Endodermal cell (in vitro differentiated cells): ENCODE measurements at regions not wholly inside any gene's neighbourhood (a gene's known extent, or its start where the extent isn't known, plus 50 kb on each side); places are given as distances from the start of the nearest gene placed in this dataset.

Source experiments
- DNase-seq: peaks from one replicate; pipeline ENCODE4 v3.0.0-alpha.2; 2017
- H3K27ac ChIP-seq: 2 replicates; pipeline ENCODE4 v1.5.1; 2013; ENCODE audit warnings: mild to moderate bottlenecking, low read depth, low read length, moderate library complexity
- H3K27me3 ChIP-seq: 2 replicates; pipeline ENCODE4 v1.6.1; 2013; ENCODE audit warnings: mild to moderate bottlenecking, low read length, moderate library complexity; ENCODE audit not compliant: insufficient read depth, control insufficient read depth, poor library complexity, severe bottlenecking
- H3K36me3 ChIP-seq: 2 replicates; pipeline ENCODE4 v1.7.0; 2013; ENCODE audit warnings: mild to moderate bottlenecking, low read length, moderate library complexity; ENCODE audit not compliant: control insufficient read depth, insufficient read depth
- H3K4me1 ChIP-seq: one replicate; pipeline ENCODE4 v1.7.0; 2013; ENCODE audit warnings: low read length; ENCODE audit not compliant: control insufficient read depth, insufficient read depth
- H3K4me3 ChIP-seq: 2 replicates; pipeline ENCODE4 v1.5.1; 2013; ENCODE audit warnings: mild to moderate bottlenecking, low read length, moderate library complexity
- H3K9ac ChIP-seq: 2 replicates; pipeline ENCODE4 v1.6.1; 2013; ENCODE audit warnings: mild to moderate bottlenecking, low read length, moderate library complexity; ENCODE audit not compliant: poor library complexity, severe bottlenecking; ENCODE audit errors: extremely low read depth
- H3K9me3 ChIP-seq: 2 replicates; pipeline ENCODE4 v1.6.1; 2013; ENCODE audit warnings: mild to moderate bottlenecking, low read length, moderate library complexity; ENCODE audit not compliant: control insufficient read depth
- H3K27ac Mint-ChIP-seq: 2 replicates; pipeline ENCODE4 v1.8.0; 2020; ENCODE audit warnings: mixed read lengths
- H3K27me3 Mint-ChIP-seq: 2 replicates; pipeline ENCODE4 v1.8.0; 2021; ENCODE audit warnings: mild to moderate bottlenecking, mixed read lengths; ENCODE audit not compliant: insufficient read depth
- H3K36me3 Mint-ChIP-seq: 2 replicates; pipeline ENCODE4 v1.8.0; 2020; ENCODE audit warnings: low read depth, mixed read lengths
- H3K4me1 Mint-ChIP-seq: 2 replicates; pipeline ENCODE4 v1.8.0; 2020; ENCODE audit warnings: mixed read lengths
- H3K4me3 Mint-ChIP-seq: 2 replicates; pipeline ENCODE4 v1.8.0; 2020; ENCODE audit warnings: mild to moderate bottlenecking, moderate library complexity, mixed read lengths
- H3K9me3 Mint-ChIP-seq: 2 replicates; pipeline ENCODE4 v1.8.0; 2020; ENCODE audit warnings: mild to moderate bottlenecking, mixed read lengths
- CTCF ChIP-seq: fragments of 200-600 bp; sonication (generic); conservative IDR thresholded peaks from 2 replicates; pipeline ENCODE4 v1.5.0; 2021; ENCODE audit warnings: antibody characterized with exemption, mild to moderate bottlenecking
- WGBS, 2 experiments: methylation state at CpG; one replicate each; pipeline versions ENCODE4 v1.1.5 to v1.1.7; 2013; ENCODE audit warnings: missing lambda C conversion rate in 2 of 2, mixed read lengths in 1 of 2; ENCODE audit not compliant: insufficient coverage in 1 of 2, insufficient read length in 1 of 2; 5-methylcytosine and 5-hydroxymethylcytosine counted together

- Mint-ChIP-seq H3K4me1 (peaks cover 4% of the 10 kb centered on the region), H3K9me3 (no peaks in the 10 kb centered on the region), H3K4me3 (no peak overlapping the region), H3K36me3 (no peaks in the 10 kb centered on the region), H3K27me3 (no peaks in the 10 kb centered on the region), H3K27ac (no peak overlapping the region)
- Histone ChIP-seq H3K9ac (no peak overlapping the region), H3K36me3 (no peaks in the 10 kb centered on the region), H3K27me3 (no peaks in the 10 kb centered on the region), H3K9me3 (no peaks in the 10 kb centered on the region), H3K27ac (no peak overlapping the region), H3K4me3 (no peak overlapping the region), H3K4me1 (no peaks in the 10 kb centered on the region)
- WGBS, 2 experiments: 89 to 91% methylated on average over 3 of the region's 3 CpGs
- no peak for DNase-seq
- no peak for TF ChIP-seq CTCF
Measured at GRCh38 chr12:94790370-94790769, 140.0 kb upstream of the TMCC3 start.

GRCh38 chr12:94789510-94790225 is 139.3 kb upstream of the TMCC3 start:
- Histone ChIP-seq H3K36me3 (no peaks in the 10 kb centered on the region), H3K4me3 (no peak overlapping the region), H3K27me3 (no peaks in the 10 kb centered on the region), H3K4me1 (no peaks in the 10 kb centered on the region), H3K27ac (no peak overlapping the region), H3K9ac (no peak overlapping the region), H3K9me3 (no peaks in the 10 kb centered on the region)
- Mint-ChIP-seq H3K9me3 (no peaks in the 10 kb centered on the region), H3K4me3 (no peak overlapping the region), H3K36me3 (no peaks in the 10 kb centered on the region), H3K27ac (no peak overlapping the region), H3K27me3 (no peaks in the 10 kb centered on the region), H3K4me1 (peaks cover 4% of the 10 kb centered on the region)
- WGBS, 2 experiments: 86 to 100% methylated on average over 3 of the region's 3 CpGs
- no peak for TF ChIP-seq CTCF
- no peak for DNase-seq

- no peak for DNase-seq
- no peak overlapping the region for H3K9ac ChIP-seq
- no peaks in the 10 kb centered on the region for H3K27me3 Mint-ChIP-seq
- no peak for TF ChIP-seq CTCF
- no peaks in the 10 kb centered on the region for H3K4me1 ChIP-seq
- H3K4me1 Mint-ChIP-seq: peaks cover 4% of the 10 kb centered on the region
- H3K27me3 ChIP-seq: no peaks in the 10 kb centered on the region
- H3K9me3 ChIP-seq: no peaks in the 10 kb centered on the region
- no peaks in the 10 kb centered on the region for H3K36me3 ChIP-seq
- no peak overlapping the region for H3K27ac ChIP-seq
- H3K4me3 ChIP-seq: no peak overlapping the region
- no peaks in the 10 kb centered on the region for H3K9me3 Mint-ChIP-seq
- 86% methylated on average over 2 of the region's 2 CpGs; no CpG with 5 or more reads in 1 of the 2 experiments for WGBS, 2 experiments
- no peak overlapping the region for H3K4me3 Mint-ChIP-seq
- H3K27ac Mint-ChIP-seq: no peak overlapping the region
- no peaks in the 10 kb centered on the region for H3K36me3 Mint-ChIP-seq
Measured at GRCh38 chr12:94788298-94788697, 137.9 kb upstream of the TMCC3 start.
